Caco-2 (cell line): ENCODE measurements at regions not wholly inside any gene's neighbourhood (a gene's known extent, or its start where the extent isn't known, plus 50 kb on each side); places are given as distances from the start of the nearest gene placed in this dataset.

Experiments
- BruUV-seq: library from RNA; stranded (reverse); fragments of 400-500 nt; replicated peaks from 2 replicates; lab custom pipeline; 2021; lab: Mats Ljungman, UMichigan
- CTCF ChIA-PET: fragments of 300-600 bp; sonication (Branson Sonifier 250); formaldehyde crosslinking; loops from one replicate; lab custom pipeline; 2022; ENCODE audit warnings: antibody characterized with exemption; lab: Charles Lee
- POLR2A ChIA-PET: fragments of 300-600 bp; sonication (Branson Sonifier 250); formaldehyde crosslinking; loops from one replicate; lab custom pipeline; 2022; ENCODE audit warnings: antibody characterized with exemption; lab: Charles Lee
- DNase-seq, 2 experiments: peaks; one replicate each; pipeline versions ENCODE4 v3.0.0 to v3.0.0-alpha.2; 2020 to 2022
- H3K27me3 ChIP-seq: replicated peaks from 2 replicates; pipeline ENCODE4 v1.6.0; 2011; ENCODE audit warnings: low read length; ENCODE audit not compliant: control insufficient read depth, insufficient read depth
- H3K36me3 ChIP-seq: 2 replicates; pipeline ENCODE4 v1.5.1; 2011; ENCODE audit warnings: low read length; ENCODE audit not compliant: control insufficient read depth, insufficient read depth
- H3K4me1 ChIP-seq: fragments of 250-450 bp; sonication (Bioruptor Pico); 2 replicates; pipeline ENCODE4 v1.5.1; 2020; ENCODE audit warnings: mild to moderate bottlenecking
- H3K4me3 ChIP-seq: 2 replicates; pipeline ENCODE4 v1.5.1; 2011; ENCODE audit warnings: low read depth, mild to moderate bottlenecking, control low read depth, low read length
- H3K9me3 ChIP-seq: fragments of 250-450 bp; sonication (Bioruptor Pico); 2 replicates; pipeline ENCODE4 v1.5.1; 2020; ENCODE audit warnings: mild to moderate bottlenecking, moderate library complexity
- H3K27ac Mint-ChIP-seq: one replicate; pipeline ENCODE4 v1.8.0; 2022; ENCODE audit warnings: mixed read lengths; ENCODE audit not compliant: unreplicated experiment
- H3K27me3 Mint-ChIP-seq: one replicate; pipeline ENCODE4 v1.8.0; 2022; ENCODE audit warnings: mixed read lengths; ENCODE audit not compliant: insufficient read depth, unreplicated experiment
- H3K36me3 Mint-ChIP-seq: one replicate; pipeline ENCODE4 v1.8.0; 2022; ENCODE audit warnings: mild to moderate bottlenecking, mixed read lengths; ENCODE audit not compliant: insufficient read depth, unreplicated experiment
- H3K4me1 Mint-ChIP-seq: one replicate; pipeline ENCODE4 v1.8.0; 2022; ENCODE audit warnings: low read depth, mixed read lengths; ENCODE audit not compliant: unreplicated experiment
- H3K4me3 Mint-ChIP-seq: one replicate; pipeline ENCODE4 v1.8.0; 2022; ENCODE audit warnings: mild to moderate bottlenecking, moderate library complexity, mixed read lengths; ENCODE audit not compliant: unreplicated experiment
- H3K9me3 Mint-ChIP-seq: one replicate; pipeline ENCODE4 v1.8.0; 2022; ENCODE audit warnings: mixed read lengths; ENCODE audit not compliant: unreplicated experiment
- CTCF ChIP-seq, 2 experiments: fragments of 200-600 bp in 1 of 2; IDR thresholded peaks; 1 replicate in 1 of 2; 2 replicates in 1 of 2; pipeline versions ENCODE4 v1.5.1 to v1.8.0; 2011 to 2022; ENCODE audit warnings: antibody characterized with exemption in 1 of 2, control low read depth in 1 of 2, inconsistent platforms in 1 of 2, low read depth in 1 of 2, low read length in 1 of 2, mild to moderate bottlenecking in 1 of 2, moderate library complexity in 1 of 2; ENCODE audit not compliant: insufficient read depth in 1 of 2, severe bottlenecking in 1 of 2, unreplicated experiment in 1 of 2
- intact Hi-C: fragments of 100-400 bp; cut with micrococcal nuclease; formaldehyde crosslinking; loops from one replicate; pipeline ENCODE4 v1.10.0; 2022; ENCODE audit not compliant: unreplicated experiment

- Mint-ChIP-seq H3K36me3 (no peaks in the 10 kb centered on the region), H3K4me3 (no peak overlapping the region), H3K27me3 (no peaks in the 10 kb centered on the region), H3K27ac (no peak overlapping the region), H3K9me3 (peaks cover under 1% of the 10 kb centered on the region), H3K4me1 (peaks cover 10% of the 10 kb centered on the region)
- H3K4me3 ChIP-seq = no peak overlapping the region
- H3K4me1 ChIP-seq = no peaks in the 10 kb centered on the region
- no peaks in the 10 kb centered on the region for H3K36me3 ChIP-seq
- peaks cover 8% of the 10 kb centered on the region; the same call in 1 of the 2 replicates for H3K9me3 ChIP-seq
- no peak for TF ChIP-seq CTCF (IDR thresholded peaks at IDR 0.05; ENCODE audit: insufficient read depth in 1 of 2, low read depth in 1 of 2, low read length in 1 of 2, severe bottlenecking in 1 of 2, unreplicated experiment in 1 of 2)
- no peak for DNase-seq
- POLR2A ChIA-PET = no interaction called here
- CTCF ChIA-PET = no interaction called here
- H3K27me3 ChIP-seq = no peaks in the 10 kb centered on the region
- intact Hi-C loops = no loop called here
- BruUV-seq = no TSS peak
These were observed 158.8 kb upstream of the GRB10 start for GRCh38 chr7:50941525-50941924.

GRCh38 chr7:50940621-50941020 is 157.9 kb upstream of the GRB10 start:
- H3K27me3 Mint-ChIP-seq = no peaks in the 10 kb centered on the region
- CTCF ChIA-PET = no interaction called here
- no peaks in the 10 kb centered on the region for H3K36me3 ChIP-seq
- no peak overlapping the region for H3K4me3 ChIP-seq
- peaks cover 10% of the 10 kb centered on the region for H3K9me3 Mint-ChIP-seq
- no peak overlapping the region for H3K27ac Mint-ChIP-seq
- H3K4me1 Mint-ChIP-seq = peaks cover 10% of the 10 kb centered on the region
- BruUV-seq = no TSS peak
- TF ChIP-seq CTCF (IDR thresholded peaks at IDR 0.05; ENCODE audit: insufficient read depth in 1 of 2, low read depth in 1 of 2, low read length in 1 of 2, severe bottlenecking in 1 of 2, unreplicated experiment in 1 of 2) = no peak
- no peaks in the 10 kb centered on the region for H3K36me3 Mint-ChIP-seq
- POLR2A ChIA-PET = no interaction called here
- no peak for DNase-seq
- H3K4me3 Mint-ChIP-seq = no peak overlapping the region
- intact Hi-C loops = no loop called here
- no peaks in the 10 kb centered on the region for H3K4me1 ChIP-seq
- H3K27me3 ChIP-seq = no peaks in the 10 kb centered on the region
- H3K9me3 ChIP-seq = peaks cover 12% of the 10 kb centered on the region

GRCh38 chr7:50939021-50939420 is 156.3 kb upstream of the GRB10 start:
- H3K4me1 Mint-ChIP-seq = peaks cover 10% of the 10 kb centered on the region
- no peak overlapping the region for H3K4me3 ChIP-seq
- intact Hi-C loops = no loop called here
- no peaks in the 10 kb centered on the region for H3K36me3 Mint-ChIP-seq
- TF ChIP-seq CTCF (IDR thresholded peaks at IDR 0.05; ENCODE audit: insufficient read depth in 1 of 2, low read depth in 1 of 2, low read length in 1 of 2, severe bottlenecking in 1 of 2, unreplicated experiment in 1 of 2) = no peak
- peaks cover 8% of the 10 kb centered on the region for H3K9me3 ChIP-seq
- CTCF ChIA-PET = no interaction called here
- no peak for DNase-seq
- H3K4me1 ChIP-seq = no peaks in the 10 kb centered on the region
- no peak overlapping the region for H3K27ac Mint-ChIP-seq
- H3K27me3 ChIP-seq = no peaks in the 10 kb centered on the region
- H3K36me3 ChIP-seq = no peaks in the 10 kb centered on the region
- POLR2A ChIA-PET = no interaction called here
- H3K9me3 Mint-ChIP-seq = peaks cover 20% of the 10 kb centered on the region
- no peak overlapping the region for H3K4me3 Mint-ChIP-seq
- H3K27me3 Mint-ChIP-seq = peaks cover 4% of the 10 kb centered on the region
- BruUV-seq = no TSS peak
